Activated naive CD4-positive, alpha-beta T cell treated with Interleukin-2 at 50 U/mL for 16 hours (primary cell): ENCODE measurements at regions not wholly inside any gene's neighbourhood (a gene's known extent, or its start where the extent isn't known, plus 50 kb on each side); places are given as distances from the start of the nearest gene placed in this dataset.
"Not testable (repeated sequence)": the region's sequence is repeated elsewhere in the genome, so short reads cannot be mapped to it uniquely, and the experiment has no call there.

Experiments used
- DNase-seq: peaks from one replicate; pipeline ENCODE4 v3.0.0-alpha.2; 2020

DNA sequence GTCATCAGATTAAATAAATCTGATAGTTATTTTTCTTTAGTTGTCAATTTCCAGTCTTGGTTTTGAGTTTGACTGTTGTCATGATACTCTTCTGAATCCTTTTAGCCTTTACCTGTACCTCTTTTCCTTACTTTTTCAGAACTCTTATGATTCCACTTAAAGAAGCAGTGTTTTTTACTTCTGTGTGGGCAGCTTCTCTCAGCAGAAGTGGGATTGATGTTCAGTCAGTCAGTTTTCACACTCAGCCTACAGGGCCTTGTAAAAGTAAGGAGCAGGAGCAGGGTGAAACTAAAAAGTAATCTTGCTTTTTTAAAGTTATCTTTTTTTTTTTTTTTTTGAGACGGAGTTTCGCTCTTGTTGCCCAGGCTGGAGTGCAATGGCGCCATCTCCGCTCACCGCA is 75.1 kb downstream of the HAUS1 start:
- no peak for DNase-seq

DNA sequence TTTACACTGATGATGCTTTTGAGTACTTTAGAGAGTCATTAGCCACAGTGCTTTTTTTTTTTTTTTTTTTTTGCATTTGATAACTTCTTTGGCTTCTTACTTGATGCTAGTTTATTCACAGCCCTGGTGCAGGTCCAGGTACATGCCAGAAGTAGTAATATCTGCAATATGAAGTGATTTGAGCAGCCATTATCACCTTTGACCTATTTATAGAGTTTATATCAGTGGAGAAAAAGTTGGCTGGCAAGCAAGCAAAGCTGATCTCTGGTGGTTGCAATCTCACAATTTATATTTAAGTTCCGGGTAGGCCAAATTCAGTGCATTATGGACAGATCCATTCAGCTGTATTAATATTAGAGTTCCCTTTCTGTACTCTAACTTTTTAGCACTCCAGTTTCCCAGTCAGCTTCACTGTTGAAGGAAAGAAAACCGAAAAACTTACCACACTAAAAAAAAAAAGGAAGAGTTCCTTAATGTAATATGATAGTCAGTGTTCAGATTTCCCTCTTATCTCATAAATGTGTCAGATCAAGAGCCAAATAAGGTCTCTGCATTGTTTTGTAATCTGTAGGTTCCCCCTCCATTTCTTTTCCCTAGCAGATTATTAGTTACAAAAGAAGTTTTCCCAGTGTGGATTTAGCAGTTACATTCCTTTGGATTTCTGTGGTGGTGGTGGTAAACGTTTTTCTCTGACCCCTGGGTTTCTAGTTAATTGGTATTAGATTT is 78.6 kb downstream of the HAUS1 start:
- no peak for DNase-seq

DNA sequence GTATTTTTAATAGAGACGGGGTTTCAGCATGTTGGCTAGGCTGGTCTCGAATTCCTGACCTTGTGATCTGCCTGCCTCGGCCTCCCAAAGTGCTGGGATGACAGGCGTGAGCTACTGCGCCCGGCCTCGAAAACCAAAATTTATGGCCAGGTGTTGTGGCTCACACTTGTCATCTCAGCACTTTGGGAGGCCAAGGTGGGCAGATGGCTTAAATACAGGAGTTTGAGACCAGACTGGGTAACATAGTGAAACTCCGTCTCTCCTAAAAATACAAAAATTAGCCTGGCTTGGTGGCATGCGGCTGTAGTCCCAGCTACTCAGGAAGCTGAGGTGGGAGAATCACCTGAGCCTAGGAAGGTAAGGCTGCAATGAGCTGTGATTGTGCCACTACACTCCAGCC is 80.1 kb downstream of the HAUS1 start:
- not testable (repeated sequence) for DNase-seq

DNA sequence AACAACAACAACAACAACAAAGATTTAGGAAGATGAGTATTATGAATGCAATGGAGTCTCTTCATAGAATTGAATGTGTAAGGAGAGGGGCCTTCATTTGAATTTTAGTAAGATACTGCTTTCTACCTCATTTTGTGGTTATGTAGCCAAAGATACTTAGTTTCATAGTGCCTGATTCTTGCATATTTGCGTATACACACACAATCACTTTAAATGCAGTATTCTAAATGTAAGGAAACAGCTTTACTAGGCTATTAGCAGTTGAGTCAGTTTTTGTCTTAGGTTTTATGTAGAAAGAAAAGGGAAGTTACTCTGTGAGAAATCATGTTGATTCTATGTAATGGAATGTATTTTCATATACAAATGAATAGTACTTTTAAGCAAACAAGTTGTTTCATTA is 80.5 kb downstream of the HAUS1 start:
- no peak for DNase-seq

DNA sequence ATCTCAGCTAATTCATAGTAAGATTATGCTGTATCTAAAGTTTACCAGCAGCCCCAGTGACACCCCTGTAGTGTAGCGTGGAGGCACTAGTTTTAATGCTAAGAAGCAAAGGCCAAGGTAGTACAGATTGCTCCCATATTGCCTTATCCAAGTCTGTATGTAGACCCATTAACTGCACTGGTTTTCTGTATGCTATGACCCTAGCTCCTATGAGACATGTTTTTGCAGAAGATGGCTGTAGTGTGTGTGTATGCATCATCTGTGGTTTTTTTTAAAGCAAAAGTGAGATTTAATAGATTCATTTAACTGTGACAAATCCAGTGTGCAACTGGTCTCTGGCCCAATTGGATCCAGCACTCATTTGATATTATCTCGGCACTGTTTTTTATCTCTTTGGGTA is 86.5 kb downstream of the HAUS1 start:
- no peak for DNase-seq

DNA sequence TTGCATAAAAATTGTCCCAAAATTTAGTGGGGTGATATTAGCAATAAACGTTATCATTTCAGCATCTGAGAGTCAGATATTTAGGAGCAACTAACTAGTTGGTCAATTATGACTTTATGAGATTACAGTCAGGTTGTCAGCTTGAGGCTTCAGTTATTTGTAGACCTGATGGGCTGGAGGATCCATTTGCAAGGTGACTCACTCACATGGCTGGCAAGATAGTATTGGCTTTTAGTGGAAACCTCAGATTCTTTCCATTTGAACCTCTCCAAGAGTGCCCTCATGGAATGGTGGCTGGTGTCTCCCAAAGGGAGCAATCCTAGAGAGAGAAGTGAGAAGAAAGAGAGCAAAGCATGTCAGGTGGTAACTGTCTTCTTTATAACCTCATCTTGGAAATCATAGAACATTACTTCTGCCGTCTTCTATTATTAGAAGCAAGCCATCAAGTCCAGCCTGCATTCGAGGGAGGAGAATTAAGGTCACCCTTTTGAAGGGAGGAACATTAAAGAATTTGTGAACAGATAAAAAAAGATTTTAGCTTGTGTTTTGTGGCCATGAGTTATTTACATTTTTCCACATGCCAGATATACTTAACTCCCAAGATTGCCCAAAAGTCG is 92.5 kb downstream of the HAUS1 start:
- no peak for DNase-seq

DNA sequence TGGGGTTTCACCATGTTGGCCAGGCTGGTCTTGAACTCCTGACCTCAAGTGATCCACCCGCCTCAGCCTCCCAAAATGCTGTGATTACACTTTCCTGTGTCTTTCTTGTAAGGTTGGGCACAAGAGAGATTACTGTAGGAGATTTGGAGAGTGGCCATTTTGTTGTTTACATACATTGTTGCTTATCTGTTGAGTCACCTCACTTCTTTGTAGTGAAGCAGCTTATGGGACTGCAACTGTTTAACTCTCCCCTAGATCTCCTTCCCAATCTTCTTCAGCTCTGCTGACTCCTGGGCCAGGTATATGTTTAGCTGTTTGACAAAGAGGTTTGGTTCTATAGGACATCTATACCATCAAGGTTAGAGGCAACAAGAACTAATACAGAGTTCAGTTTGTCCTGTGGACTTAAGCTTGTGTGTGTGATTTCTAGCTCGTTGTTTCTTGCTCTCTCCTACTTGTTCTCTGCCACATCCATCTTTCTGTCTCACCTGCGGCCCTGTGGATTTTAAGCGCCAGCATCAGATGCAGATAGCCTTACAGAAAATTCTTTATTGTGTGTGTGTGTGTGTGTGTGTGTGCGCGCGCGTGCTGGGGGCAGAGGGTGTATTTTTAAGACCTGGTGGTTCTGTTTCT is 95.4 kb downstream of the HAUS1 start:
- DNase-seq = no peak

DNA sequence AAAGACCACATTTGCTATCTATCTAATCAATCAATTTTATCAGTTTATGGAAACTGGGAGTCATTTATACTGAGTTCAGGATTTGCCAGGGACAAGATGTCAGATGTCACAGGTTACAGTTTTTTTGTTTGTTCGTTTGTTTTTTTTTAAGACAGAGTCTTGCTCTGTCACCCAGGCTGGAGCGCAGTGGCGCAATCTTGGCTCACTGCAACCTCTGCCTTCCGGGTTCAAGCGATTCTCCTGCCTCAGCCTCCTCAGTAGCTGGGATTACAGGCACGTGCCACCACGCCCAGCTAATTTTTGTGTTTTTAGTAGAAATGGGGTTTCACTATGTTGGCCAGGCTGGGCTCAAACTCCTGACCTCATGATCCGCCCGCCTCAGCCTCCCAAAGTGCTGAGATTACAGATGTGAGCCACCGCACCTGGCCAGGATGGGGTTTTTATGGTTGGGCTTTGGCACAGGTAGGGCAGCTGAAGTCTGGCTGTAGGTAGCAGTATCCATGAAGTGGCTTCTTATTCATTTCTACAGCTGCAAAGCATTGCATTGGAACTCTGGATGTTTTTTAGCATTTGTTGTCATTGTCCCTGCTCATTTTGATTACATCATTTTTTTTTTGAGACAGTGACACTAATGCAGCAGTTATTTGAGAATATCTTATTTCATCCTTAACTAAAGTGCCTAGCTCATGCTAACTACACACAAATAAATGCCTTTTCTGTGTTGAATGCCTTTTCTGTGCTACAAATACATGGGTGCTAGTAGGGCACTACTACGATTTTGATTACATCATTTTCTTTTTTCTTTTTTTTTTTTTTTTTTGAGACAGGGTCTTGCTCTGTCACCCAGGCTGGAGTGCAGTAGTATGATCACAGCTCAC is 96.2 kb downstream of the HAUS1 start:
- not testable (repeated sequence) for DNase-seq

DNA sequence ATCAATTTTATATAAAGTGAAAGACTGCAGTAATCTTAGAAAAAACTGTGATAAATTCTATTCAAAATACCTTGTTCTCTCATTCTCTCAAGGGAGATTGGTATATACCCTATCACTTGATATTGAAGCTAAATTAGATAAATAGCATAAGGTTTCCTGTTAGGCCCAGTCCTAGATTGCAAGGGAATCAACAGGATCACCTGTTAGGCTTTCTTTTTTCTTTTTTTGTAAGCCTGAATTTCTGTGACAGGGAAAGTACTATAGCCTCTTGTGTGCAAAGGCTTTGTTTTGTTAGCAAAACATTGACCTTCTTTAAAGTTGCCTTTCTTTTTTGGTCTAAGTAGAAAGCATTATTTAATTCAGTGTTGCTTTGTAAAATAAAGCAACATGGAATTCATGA is 100.0 kb downstream of the HAUS1 start:
- DNase-seq = no peak

DNA sequence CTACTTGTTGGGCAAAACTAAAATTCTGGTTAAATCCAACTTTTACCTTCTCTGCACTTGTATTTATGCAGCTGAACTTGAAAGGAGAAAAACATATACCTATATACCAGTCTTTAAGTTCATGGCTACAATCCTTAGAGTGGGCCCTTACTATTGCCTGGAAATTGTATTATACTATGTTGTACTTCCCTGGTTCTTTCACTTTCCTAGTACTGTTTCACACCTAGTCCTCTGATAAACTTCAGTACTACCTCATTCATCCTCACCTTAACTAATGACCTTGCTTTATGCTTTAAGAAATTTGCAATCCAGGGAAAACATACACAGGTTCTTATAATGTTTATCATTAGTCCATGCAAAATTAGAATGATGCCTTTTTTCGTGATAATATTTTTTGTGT is 103.8 kb downstream of the HAUS1 start:
- no peak for DNase-seq

DNA sequence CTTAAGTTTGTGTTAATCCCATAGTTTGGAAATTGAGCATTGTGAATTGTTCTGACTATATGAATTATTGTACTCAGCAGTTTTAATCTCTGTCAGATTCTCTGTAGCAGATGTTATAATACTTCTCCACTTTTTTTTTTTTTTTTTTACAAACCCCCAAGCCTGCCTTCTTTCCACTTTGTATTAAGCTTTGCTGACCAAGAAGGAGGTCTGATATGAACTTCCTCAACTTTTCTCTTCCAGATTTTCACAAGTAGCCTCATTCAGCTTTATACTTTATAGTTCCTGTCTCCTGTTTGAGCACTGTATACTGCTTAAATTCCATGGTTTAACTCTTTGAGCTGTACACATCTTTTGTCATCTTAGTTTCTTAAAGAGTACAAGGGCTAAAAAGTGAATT is 105.0 kb downstream of the HAUS1 start:
- DNase-seq = no peak

DNA sequence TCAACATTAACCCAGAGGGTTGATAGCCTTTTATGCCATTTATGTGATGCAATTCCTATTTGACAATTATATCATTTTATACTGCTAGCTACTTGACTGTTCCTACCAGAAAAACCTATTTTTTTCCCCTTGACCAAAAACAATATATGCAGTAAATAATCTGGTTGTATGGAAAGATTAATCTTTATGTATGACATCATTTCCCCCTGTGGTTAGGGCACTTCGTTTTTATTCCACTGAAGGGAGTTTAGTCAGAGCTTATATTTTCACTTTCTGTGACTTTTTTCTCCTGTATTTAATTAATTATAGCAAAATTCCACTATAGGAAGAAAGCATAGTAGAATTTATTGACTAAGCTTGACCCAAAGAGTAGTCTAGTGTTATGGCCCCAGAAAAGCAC is 107.6 kb downstream of the HAUS1 start:
- DNase-seq = no peak

DNA sequence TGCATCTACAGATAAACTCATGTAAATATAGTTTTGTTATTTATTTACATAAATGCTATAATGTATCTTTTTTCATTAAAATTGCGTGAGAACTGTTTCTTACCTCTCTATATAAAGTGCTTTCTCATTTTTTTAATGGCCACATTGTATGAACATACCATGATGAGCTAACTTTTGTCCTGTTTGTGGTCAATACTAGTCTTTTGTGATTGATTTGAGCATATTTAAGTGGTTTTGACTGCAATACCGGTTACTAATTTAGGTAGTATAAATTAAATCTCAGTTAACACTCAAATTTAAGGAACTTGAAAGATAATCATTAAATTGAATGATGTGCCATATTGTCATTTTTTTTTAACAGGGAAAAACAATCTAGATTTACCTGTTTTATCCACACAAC is 108.2 kb downstream of the HAUS1 start:
- no peak for DNase-seq

DNA sequence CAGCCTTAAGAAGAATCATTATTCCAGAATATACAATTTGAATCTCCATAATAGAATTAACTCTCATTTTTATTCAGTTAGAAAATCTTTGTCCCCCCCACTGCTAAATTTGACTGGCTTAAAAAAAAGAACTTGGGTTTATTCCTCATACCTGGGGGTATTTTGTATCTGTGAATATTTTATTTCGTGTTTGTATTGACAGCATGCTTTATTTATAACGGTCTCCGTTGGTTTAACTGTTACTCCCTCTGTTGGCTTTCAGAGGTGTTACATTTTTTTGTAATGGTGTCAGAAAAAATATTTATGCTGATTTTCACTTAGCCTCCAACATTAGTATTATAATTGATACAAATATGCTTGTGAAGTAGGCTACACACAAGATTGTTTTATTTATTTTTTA is 109.1 kb downstream of the HAUS1 start:
- DNase-seq = no peak

DNA sequence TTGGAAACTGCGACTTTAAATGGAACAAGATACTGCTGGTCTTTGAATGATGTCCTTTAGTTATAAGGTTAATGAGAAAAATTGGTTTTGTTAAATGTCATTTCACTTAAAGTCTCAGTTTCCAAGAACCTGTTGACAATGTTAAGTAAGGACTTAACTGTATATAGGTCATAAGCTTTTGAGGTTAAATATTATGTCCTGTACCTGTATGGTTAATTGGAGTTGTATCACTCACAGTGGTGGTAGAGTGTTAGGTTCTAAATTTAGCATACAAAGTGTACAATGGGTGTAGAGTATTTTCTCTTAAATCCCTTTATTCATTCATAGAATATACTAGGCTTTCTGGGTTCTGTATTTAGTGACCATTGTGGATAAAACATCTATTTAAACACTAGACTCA is 110.2 kb downstream of the HAUS1 start:
- no peak for DNase-seq

DNA sequence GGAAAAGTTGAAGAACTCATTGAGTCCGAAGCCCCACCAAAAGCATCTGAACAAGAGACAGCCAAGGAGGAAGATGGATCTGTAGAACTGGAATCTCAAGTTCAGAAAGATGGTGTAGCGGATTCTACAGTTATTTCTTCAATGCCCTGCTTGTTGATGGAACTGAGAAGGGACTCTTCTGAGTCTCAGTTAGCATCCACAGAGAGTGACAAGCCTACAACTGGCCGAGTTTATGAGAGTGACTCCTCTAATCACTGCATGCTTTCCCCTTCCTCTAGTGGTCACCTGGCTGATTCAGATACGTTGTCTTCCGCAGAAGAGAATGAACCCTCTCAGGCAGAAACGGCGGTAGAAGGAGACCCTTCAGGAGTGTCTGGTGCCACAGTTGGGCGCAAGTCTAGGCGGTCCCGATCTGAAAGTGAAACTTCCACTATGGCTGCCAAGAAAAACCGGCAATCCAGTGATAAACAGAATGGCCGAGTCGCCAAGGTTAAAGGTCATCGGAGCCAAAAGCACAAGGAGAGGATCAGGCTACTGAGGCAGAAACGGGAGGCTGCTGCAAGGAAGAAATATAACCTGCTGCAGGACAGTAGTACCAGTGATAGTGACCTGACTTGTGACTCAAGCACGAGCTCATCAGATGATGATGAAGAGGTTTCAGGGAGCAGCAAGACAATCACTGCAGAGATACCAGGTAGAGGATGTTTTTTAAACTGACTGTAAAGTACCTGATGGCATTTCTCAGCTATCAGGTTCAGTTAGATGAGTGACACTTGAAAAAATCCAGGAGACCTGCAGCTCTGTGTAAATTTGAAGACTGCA is 111.9 kb downstream of the HAUS1 start:
- DNase-seq = no peak

DNA sequence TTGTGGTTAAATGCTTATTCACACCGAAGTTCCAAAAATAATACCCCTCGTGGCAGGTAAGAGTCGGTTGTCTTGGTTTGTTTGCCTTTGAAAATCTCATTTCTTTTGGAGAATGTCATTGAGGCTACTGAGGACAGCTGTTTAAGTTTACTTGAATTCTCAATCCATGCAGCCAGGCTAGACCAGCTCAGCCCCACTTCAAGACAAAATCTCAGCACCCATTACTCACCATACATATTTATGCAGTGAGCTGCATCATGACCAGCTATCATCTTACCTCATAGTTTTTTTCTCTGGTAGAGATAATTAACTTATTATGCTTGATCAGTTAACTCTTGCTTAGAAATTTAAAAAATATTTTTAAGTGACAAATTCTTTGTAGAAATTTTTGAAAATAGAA is 115.9 kb downstream of the HAUS1 start:
- DNase-seq = no peak

DNA sequence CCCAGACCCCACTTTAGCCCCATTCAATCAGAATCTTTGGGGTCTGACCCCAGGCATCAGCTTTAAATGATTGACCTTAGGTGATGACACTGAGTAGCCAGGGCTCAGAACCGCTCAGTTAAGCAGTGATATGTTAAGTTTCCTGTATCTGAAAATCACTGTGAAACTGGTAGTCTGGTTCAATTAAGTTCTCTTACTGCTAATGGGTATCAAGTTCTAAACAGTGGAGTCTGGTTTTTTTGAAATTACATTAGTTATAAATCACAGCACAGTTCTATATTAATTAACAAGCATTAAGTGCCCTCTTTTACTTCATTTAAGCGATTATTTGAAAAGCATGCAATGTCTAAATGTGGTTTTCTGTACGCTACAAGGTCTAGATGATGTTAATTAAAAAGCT is 117.9 kb downstream of the HAUS1 start:
- DNase-seq = no peak

DNA sequence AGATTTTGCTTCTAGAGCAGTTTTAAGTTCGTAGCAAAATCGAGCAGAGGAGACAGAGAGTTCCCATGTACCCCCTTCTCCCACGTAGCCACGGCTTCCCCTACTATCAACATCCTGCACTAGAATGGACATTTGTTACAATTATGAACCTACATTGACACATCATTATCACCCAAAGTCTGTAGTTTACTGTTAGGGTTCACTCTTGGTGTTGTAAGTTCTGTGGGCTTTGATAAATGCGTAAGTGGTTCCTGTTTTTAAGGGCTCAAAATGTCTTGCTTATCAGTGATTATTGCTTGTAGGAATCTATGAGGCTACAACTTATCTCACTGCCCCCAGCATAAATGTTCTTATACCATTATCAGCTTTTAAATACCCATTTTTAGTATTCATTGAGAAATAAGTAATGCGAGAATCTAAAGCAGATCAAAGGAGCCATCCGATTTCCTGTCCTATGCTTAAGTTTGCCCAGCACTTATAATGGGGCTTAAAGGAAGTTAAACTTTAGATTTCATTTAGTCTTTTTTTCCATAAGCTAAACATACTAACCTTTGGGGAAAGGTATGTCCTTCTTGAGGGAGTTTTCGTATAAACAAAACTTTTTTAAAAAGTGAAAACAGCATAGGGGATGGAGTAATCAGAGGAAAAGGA is 118.7 kb downstream of the HAUS1 start:
- no peak for DNase-seq

DNA sequence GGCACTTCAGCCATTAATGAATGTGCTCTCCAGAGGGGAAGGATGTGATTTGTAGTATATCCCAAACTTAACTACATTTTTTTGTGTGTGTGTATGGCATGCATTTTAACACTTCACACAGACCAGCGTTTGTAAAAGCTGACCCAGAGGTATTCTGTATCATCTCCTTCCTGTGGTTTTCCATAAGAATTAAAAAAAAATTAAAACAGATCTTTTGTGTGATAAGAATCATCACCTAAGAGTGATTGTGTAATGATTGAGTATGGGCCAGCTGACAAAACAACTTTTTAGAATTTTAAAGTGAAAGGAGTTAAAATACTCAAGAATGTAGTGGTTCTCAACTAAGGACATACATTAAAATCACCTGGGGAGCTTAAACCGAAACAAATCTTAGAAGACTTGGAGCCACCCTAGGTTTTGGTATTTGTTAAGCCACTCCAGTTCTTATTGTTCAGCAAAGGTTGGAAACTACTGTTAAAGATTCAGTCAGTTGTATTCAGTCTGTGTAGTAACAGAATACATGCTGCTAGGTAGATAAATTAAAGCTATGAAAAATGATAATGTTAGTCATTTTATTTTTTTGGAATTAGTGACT is 120.1 kb downstream of the HAUS1 start:
- no peak for DNase-seq

DNA sequence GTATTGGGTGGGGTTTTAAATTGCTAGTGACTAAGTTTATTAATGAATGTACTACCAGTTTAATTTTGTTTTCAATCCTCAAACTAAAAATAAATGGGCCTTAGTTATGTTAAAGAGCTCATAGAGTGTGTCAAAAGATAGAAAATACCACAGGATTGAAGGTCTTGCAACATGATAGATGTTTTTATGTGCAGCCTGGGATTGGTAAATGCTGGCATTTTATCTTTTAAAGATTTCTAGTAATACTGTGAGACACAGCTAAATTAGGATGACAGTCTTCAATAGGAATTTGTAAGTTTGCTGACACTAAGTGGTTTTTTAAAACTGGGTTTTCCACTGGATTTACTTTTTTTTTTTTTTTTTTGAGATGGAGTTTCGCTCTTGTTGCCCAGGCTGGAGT is 122.3 kb downstream of the HAUS1 start:
- no peak for DNase-seq

DNA sequence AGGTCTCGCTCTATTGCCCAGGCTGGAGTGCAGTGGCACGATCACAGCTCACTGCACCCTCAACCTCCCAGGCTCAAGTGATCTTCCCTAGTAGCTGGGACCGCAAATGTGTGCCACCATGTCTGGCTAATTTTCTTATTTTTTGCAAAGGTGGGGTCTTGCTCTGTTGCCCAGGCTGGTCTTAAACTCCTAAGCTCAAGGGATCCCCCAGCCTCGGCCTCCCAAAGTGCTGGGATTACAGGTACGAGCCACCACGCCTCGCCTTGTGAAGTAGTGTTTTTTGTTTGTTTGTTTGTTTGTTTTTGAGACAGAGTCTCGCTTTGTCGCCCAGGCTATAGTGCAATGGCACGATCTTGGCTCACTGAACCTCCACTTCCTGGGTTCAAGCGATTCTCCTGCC is 125.5 kb downstream of the HAUS1 start:
- DNase-seq = not testable (repeated sequence)
